Adrenal gland (tissue), 9 donors: ENCODE measurements at regions not wholly inside any gene's neighbourhood (a gene's known extent, or its start where the extent isn't known, plus 50 kb on each side); places are given as distances from the start of the nearest gene placed in this dataset.

Source experiments
- DNase-seq, 7 donors: peaks; one replicate each; pipeline ENCODE4 v3.0.0-alpha.2; 2019 to 2020
- H3K27ac ChIP-seq, 5 donors: fragments of 200-600 bp; sonication (generic) in 4 of 5; 1 replicate in 3 of 5; 2 replicates in 2 of 5; pipeline versions ENCODE4 v1.5.1 to v1.8.0; 2016 to 2020; ENCODE audit warnings: mild to moderate bottlenecking in 1 of 5
- H3K27me3 ChIP-seq: fragments of 200-600 bp; 2 replicates; pipeline ENCODE4 v1.8.0; 2021
- H3K36me3 ChIP-seq, 2 donors: fragments of 200-600 bp; replicated peaks in 1 of 2; 1 replicate in 1 of 2; 2 replicates in 1 of 2; pipeline versions ENCODE4 v1.5.1 to v1.8.0; 2018 to 2022
- H3K4me1 ChIP-seq, 2 donors: fragments of 200-600 bp; replicated peaks in 1 of 2; 1 replicate in 1 of 2; 2 replicates in 1 of 2; pipeline versions ENCODE4 v1.5.1 to v1.8.0; 2018 to 2021
- H3K4me3 ChIP-seq, 4 donors: fragments of 200-600 bp; sonication (generic) in 3 of 4; one replicate each; pipeline ENCODE4 v1.5.1; 2016 to 2018
- H3K9me3 ChIP-seq, 3 donors: fragments of 200-600 bp; sonication (generic) in 1 of 3; replicated peaks in 1 of 3; 1 replicate in 2 of 3; 2 replicates in 1 of 3; pipeline versions ENCODE4 v1.5.1 to v1.8.0; 2016 to 2021
- CTCF ChIP-seq, 6 experiments: fragments of 450-650 bp in 4 of 6; fragments of 200-600 bp in 2 of 6; sonication (generic) in 1 of 6; IDR thresholded peaks; 1 replicate in 5 of 6; 2 replicates in 1 of 6; pipeline versions ENCODE4 v1.5.1 to v1.8.0; 2016 to 2021; ENCODE audit warnings: antibody characterized with exemption in 6 of 6, mild to moderate bottlenecking in 2 of 6, moderate library complexity in 1 of 6
- POLR2A ChIP-seq, 2 donors: fragments of 450-650 bp; IDR thresholded peaks; one replicate each; pipeline ENCODE4 v1.6.1; 2017; ENCODE audit warnings: antibody characterized with exemption in 2 of 2, mild to moderate bottlenecking in 2 of 2, moderate library complexity in 1 of 2
- WGBS, 4 donors: extraction: QIAGEN DNeasy Blood & Tissue Kit in 2 of 4; methylation state at CpG; one replicate each; pipeline versions ENCODE4 v1.1.5 to v1.1.7; 2013 to 2017; 5-methylcytosine and 5-hydroxymethylcytosine counted together
- intact Hi-C, 2 donors: fragments of 100-400 bp; cut with DNase I; formaldehyde crosslinking; loops; one replicate each; pipeline versions ENCODE4 v1.14.1 to v1.15.0; 2022 to 2023
- donor health status: healthy with polysubstance abuse.
- donor health status: Bipolar disorder and iron deficiency.
- donor health status: DM: yes; HTN: yes; CAD: no.
- donor health status: DM: no; HTN: no; CAD: no.
- donor health status: DM: no; HTN: no; CAD: no.

GRCh38 chr5:105934171-105934570, 1736.6 kb downstream of the EFNA5 start:
- intact Hi-C loops: no loop called here
- no peaks in the 10 kb centered on the region for H3K9me3 ChIP-seq

GRCh38 chr5:105931881-105932421, 1738.8 kb downstream of the EFNA5 start:
- no peak overlapping the region for H3K27ac ChIP-seq
- H3K4me1 ChIP-seq: no peaks in the 10 kb centered on the region
- intact Hi-C loops: no loop called here
- no peaks in the 10 kb centered on the region for H3K36me3 ChIP-seq
- TF ChIP-seq POLR2A (IDR thresholded peaks at IDR 0.05): no peak
- no peak for TF ChIP-seq CTCF (IDR thresholded peaks at IDR 0.05)
- no peak for DNase-seq
- no peak overlapping the region for H3K4me3 ChIP-seq
- WGBS, 4 donors: 64 to 71% (median 66%) methylated on average over 2 of the region's 2 CpGs
- H3K9me3 ChIP-seq: no peaks in the 10 kb centered on the region
- H3K27me3 ChIP-seq: no peaks in the 10 kb centered on the region

More at GRCh38 chr5:105934171-105934570, 1736.6 kb downstream of the EFNA5 start:
- TF ChIP-seq POLR2A (IDR thresholded peaks at IDR 0.05) (no peak), CTCF (IDR thresholded peaks at IDR 0.05) (no peak)
- Histone ChIP-seq H3K27ac (no peak overlapping the region), H3K36me3 (no peaks in the 10 kb centered on the region), H3K4me1 (no peaks in the 10 kb centered on the region), H3K4me3 (no peak overlapping the region), H3K27me3 (no peaks in the 10 kb centered on the region)
- no peak for DNase-seq

GRCh38 chr5:105929858-105930257, 1740.9 kb downstream of the EFNA5 start:
- Histone ChIP-seq H3K36me3 (no peaks in the 10 kb centered on the region), H3K27ac (no peak overlapping the region), H3K4me1 (no peaks in the 10 kb centered on the region), H3K4me3 (no peak overlapping the region), H3K27me3 (no peaks in the 10 kb centered on the region), H3K9me3 (no peaks in the 10 kb centered on the region)
- intact Hi-C loops: no loop called here
- no peak for DNase-seq
- WGBS, 4 donors: 37 to 48% (median 42%) methylated on average over 1 of the region's 1 CpG
- TF ChIP-seq CTCF (IDR thresholded peaks at IDR 0.05) (no peak), POLR2A (IDR thresholded peaks at IDR 0.05) (no peak)

- no peak overlapping the region for H3K27ac ChIP-seq
- no peaks in the 10 kb centered on the region for H3K9me3 ChIP-seq
- no peaks in the 10 kb centered on the region for H3K36me3 ChIP-seq
- TF ChIP-seq POLR2A (IDR thresholded peaks at IDR 0.05): no peak
- no peak overlapping the region for H3K4me3 ChIP-seq
- DNase-seq: no peak
- intact Hi-C loops: no loop called here
- WGBS, 4 donors: 61 to 73% (median 68%) methylated on average over 2 of the region's 2 CpGs
- no peaks in the 10 kb centered on the region for H3K27me3 ChIP-seq
- H3K4me1 ChIP-seq: no peaks in the 10 kb centered on the region
Measured at GRCh38 chr5:105924366-105924765, 1746.4 kb downstream of the EFNA5 start.

- H3K4me3 ChIP-seq: no peak overlapping the region
- H3K36me3 ChIP-seq: no peaks in the 10 kb centered on the region
- H3K4me1 ChIP-seq: no peaks in the 10 kb centered on the region
- H3K9me3 ChIP-seq: no peaks in the 10 kb centered on the region
- intact Hi-C loops: no loop called here
- TF ChIP-seq POLR2A (IDR thresholded peaks at IDR 0.05) (no peak), CTCF (IDR thresholded peaks at IDR 0.05) (no peak)
- no peaks in the 10 kb centered on the region for H3K27me3 ChIP-seq
- no peak overlapping the region for H3K27ac ChIP-seq
- 56 to 68% (median 63%) methylated on average over 1 of the region's 1 CpG for WGBS, 4 donors
- DNase-seq: no peak
Measured at GRCh38 chr5:105922574-105922973, 1748.2 kb downstream of the EFNA5 start.
